ENCODE measurements at regions not wholly inside any gene's neighbourhood (a gene's known extent, or its start where the extent isn't known, plus 50 kb on each side); places are given as distances from the start of the nearest gene placed in this dataset.

DNA sequence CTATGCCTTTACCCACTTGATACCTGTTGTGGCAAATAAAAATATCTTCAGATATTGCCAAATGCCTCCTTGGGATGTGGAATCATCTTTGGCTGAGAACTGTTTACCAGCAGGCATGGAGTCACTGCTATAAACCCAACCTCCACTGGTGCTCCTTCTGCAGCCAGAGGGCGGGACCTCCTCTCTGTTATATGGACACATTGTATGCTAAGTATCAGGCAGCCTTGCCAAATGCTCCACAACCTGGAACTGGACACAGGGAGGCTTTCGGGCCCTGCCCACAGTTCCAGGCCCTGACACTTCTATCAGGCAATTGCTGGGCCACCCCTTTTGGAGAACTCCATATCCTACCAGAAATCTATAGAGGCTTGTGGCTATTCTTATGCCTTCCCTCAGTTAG is 201.0 kb downstream of the TMX1 start:
- no peak for DNase-seq (ENCODE audit: low read depth)
- POLR2A ChIA-PET: interaction anchor here (0.7 kb wide), 1 partner anchor 211 kb away, joined by 4 read pairs; no protein-coding TSS in a partner anchor
- no peaks in the 10 kb centered on the region for H3K27me3 ChIP-seq (ENCODE audit: control insufficient read depth, insufficient read depth, low read length)
- CTCF ChIA-PET: interaction anchor here (0.9 to 1.6 kb wide), 2 partner anchors 16 to 47 kb away, joined by 3 to 4 read pairs; no protein-coding TSS in a partner anchor
- no peaks in the 10 kb centered on the region for H3K36me3 ChIP-seq (ENCODE audit: control insufficient read depth, insufficient read depth, low read length)
- no peak overlapping the region for H3K4me3 ChIP-seq (ENCODE audit: low read depth, low read length)
- TF ChIP-seq, protein P1, sequence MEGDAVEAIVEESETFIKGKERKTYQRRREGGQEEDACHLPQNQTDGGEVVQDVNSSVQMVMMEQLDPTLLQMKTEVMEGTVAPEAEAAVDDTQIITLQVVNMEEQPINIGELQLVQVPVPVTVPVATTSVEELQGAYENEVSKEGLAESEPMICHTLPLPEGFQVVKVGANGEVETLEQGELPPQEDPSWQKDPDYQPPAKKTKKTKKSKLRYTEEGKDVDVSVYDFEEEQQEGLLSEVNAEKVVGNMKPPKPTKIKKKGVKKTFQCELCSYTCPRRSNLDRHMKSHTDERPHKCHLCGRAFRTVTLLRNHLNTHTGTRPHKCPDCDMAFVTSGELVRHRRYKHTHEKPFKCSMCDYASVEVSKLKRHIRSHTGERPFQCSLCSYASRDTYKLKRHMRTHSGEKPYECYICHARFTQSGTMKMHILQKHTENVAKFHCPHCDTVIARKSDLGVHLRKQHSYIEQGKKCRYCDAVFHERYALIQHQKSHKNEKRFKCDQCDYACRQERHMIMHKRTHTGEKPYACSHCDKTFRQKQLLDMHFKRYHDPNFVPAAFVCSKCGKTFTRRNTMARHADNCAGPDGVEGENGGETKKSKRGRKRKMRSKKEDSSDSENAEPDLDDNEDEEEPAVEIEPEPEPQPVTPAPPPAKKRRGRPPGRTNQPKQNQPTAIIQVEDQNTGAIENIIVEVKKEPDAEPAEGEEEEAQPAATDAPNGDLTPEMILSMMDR (IDR thresholded peaks at IDR 0.05; ENCODE audit: insufficient read depth, low read depth, low read length): no peak

DNA sequence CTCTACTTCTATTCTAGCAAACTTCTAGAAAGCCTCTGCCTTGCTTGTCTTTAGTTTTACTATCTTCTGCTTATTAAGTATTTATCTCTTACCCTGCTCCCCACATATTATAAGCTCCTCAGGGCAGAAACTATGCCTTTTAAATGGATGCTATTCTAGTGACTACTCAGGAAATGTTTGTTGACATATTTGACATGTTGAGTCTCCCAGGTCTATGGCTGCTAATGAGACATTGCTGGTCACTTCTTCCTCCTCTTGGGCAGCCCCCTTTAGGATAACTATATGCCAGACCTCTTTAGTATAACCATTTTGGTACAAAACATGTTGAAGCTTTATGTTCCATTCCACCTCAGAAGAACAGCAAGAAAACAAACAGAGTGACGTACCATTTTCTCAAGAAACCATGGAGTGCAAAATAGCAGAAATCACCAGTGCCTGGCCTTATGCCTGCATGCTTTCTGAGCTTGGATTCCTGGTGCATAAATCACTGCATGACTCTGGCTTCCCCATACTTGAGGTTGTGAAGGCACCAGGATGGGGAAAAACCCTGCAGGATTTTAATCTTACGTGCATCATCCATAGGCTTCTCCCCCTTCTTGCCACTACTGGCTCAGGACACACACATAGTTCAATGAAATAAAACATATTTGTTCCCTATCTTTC is 202.6 kb downstream of the TMX1 start:
- TF ChIP-seq, protein P1 (IDR thresholded peaks at IDR 0.05; ENCODE audit: insufficient read depth, low read depth, low read length): no peak
- DNase-seq (ENCODE audit: low read depth): peak; percentile 88
- Histone ChIP-seq H3K27me3 (ENCODE audit: control insufficient read depth, insufficient read depth, low read length) (no peaks in the 10 kb centered on the region), H3K4me3 (ENCODE audit: low read depth, low read length) (no peak overlapping the region), H3K36me3 (ENCODE audit: control insufficient read depth, insufficient read depth, low read length) (no peaks in the 10 kb centered on the region)
- ChIA-PET POLR2A (interaction anchor here (0.5 to 1.0 kb wide), 6 partner anchors 9 to 209 kb away, joined by 3 to 4 read pairs (median 4); partner anchors contain the start of gene FRMD6), CTCF (interaction anchor here (1.2 kb wide), 2 partner anchors 95 to 334 kb away, joined by 3 to 4 read pairs; no protein-coding TSS in a partner anchor)

DNA sequence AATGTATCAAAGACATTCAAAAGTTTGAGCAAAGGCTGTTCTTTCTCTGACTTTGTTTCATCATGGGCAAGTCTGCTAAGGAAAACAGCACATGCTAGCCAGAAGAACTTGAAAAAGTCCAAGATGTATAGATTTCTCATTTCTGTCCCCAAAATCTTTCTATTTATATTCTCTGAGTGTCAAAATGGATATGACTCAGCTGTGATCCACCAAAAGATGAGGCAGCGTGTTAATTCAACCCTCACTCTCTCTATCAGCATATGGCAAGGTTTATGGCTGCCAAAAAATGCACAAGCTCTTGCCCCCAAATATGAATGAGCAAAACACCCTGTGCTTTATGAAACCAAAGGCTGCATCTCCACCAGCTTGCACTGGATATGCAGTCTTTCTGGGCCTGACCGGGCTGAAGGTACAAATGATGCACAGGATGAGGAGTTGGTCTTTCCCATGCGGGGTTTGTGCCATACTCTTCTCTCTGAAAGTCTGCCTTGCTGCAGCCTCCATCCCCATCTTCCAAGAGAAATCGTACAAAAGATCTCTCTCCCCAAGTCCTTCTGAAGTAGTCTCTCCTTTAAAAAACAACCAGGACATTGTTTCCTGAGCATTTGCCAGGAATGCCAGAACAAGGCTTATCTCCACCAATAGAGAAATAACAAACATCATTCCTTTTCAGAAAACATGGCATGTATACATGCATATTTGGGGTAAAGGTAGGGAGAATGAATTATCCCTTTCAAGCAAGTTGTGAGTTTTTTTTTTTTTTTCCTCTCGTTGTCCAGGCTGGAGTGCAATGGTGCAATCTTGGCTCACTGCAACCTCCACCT is 203.4 kb downstream of the TMX1 start:
- Histone ChIP-seq H3K4me3 (ENCODE audit: low read depth, low read length) (no peak overlapping the region), H3K27me3 (ENCODE audit: control insufficient read depth, insufficient read depth, low read length) (no peaks in the 10 kb centered on the region), H3K36me3 (ENCODE audit: control insufficient read depth, insufficient read depth, low read length) (no peaks in the 10 kb centered on the region)
- TF ChIP-seq, protein P1 (IDR thresholded peaks at IDR 0.05; ENCODE audit: insufficient read depth, low read depth, low read length): no peak
- POLR2A ChIA-PET: interaction anchor here (0.7 to 1.0 kb wide), 3 partner anchors 10 to 208 kb away, joined by 3 to 4 read pairs (median 4); partner anchors contain the start of gene FRMD6
- CTCF ChIA-PET: no interaction called here
- DNase-seq (ENCODE audit: low read depth): no peak

DNA sequence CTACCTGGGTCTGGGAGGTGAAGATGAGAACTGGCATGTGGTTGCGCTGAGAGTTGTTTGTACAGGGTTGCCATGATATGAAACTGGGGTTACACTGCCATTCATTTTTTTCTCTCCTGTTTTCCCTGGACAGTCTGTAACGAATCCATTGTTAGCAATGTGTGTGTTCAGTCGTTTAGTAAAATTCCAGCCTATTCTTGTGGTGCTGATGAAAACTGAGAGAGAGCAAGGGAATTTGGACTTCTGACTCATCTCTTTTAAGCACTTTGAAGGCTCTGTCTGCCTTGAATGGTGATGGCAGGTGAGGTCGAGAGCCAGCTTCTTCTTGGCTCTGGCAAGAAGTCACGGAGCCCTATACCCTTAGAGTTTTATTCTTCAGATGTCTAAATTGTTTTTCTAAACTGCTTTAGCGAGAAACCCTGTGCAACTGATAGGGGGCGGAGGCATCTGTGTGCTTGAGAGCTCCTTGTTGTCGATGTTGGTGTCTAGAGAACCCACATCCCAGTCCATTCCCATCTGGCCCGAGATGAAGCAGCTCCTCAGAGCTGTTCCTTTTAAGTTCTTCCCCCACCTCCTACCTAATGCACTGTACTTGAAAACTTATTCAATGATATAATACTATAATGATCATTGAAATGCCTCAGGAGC is 204.4 kb downstream of the TMX1 start:
- Histone ChIP-seq H3K27me3 (ENCODE audit: control insufficient read depth, insufficient read depth, low read length) (no peaks in the 10 kb centered on the region), H3K36me3 (ENCODE audit: control insufficient read depth, insufficient read depth, low read length) (no peaks in the 10 kb centered on the region), H3K4me3 (ENCODE audit: low read depth, low read length) (no peak overlapping the region)
- no peak for DNase-seq (ENCODE audit: low read depth)
- TF ChIP-seq, protein P1 (IDR thresholded peaks at IDR 0.05; ENCODE audit: insufficient read depth, low read depth, low read length): no peak
- POLR2A ChIA-PET: no interaction called here
- CTCF ChIA-PET: no interaction called here

DNA sequence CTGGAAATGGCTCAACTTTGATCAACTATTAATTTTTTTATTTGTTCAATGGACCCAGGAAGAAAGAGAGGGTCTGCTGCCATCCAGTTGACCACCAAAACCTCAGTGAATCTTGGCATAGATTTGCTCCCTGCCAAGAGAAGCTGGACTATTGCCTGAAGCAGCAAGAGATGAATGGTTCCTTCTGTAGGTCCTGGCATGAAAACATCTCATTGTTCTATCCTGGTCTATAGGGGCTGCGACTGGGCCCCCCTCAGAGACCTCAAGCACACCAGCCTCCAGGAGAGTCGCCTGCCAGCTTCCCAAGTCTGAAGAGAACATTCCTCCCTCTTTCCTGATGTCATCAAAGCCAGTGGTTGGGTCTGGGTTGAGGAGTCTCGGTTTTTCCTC is 204.9 kb downstream of the TMX1 start:
- Histone ChIP-seq H3K36me3 (ENCODE audit: control insufficient read depth, insufficient read depth, low read length) (no peaks in the 10 kb centered on the region), H3K27me3 (ENCODE audit: control insufficient read depth, insufficient read depth, low read length) (no peaks in the 10 kb centered on the region), H3K4me3 (ENCODE audit: low read depth, low read length) (no peak overlapping the region)
- POLR2A ChIA-PET: no interaction called here
- CTCF ChIA-PET: interaction anchor here (1.2 kb wide), 1 partner anchor 166 kb away, joined by 3 read pairs; no protein-coding TSS in a partner anchor
- TF ChIP-seq, protein P1 (IDR thresholded peaks at IDR 0.05; ENCODE audit: insufficient read depth, low read depth, low read length): no peak
- no peak for DNase-seq (ENCODE audit: low read depth)

Measured in BJ (cell line).